Neural progenitor cell (in vitro differentiated cells): ENCODE measurements at regions not wholly inside any gene's neighbourhood (a gene's known extent, or its start where the extent isn't known, plus 50 kb on each side); places are given as distances from the start of the nearest gene placed in this dataset.

Source experiments
- DNase-seq: peaks from one replicate; pipeline ENCODE4 v3.0.0-alpha.2; 2016; ENCODE audit warnings: low spot score
- H2AFZ ChIP-seq: fragments of 200-600 bp; sonication (generic); replicated peaks from 2 replicates; pipeline ENCODE4 v1.6.1; 2016; ENCODE audit warnings: antibody characterized with exemption
- H3F3A ChIP-seq: fragments of 200-600 bp; sonication (generic); 2 replicates; pipeline ENCODE4 v1.6.1; 2016; ENCODE audit warnings: antibody characterized with exemption, low read depth
- H3K27ac ChIP-seq: fragments of 200-600 bp; sonication (generic); 2 replicates; pipeline ENCODE4 v1.5.1; 2016; ENCODE audit warnings: mild to moderate bottlenecking
- H3K27me3 ChIP-seq: fragments of 200-600 bp; sonication (generic); 2 replicates; pipeline ENCODE4 v1.6.1; 2016; ENCODE audit warnings: mild to moderate bottlenecking, moderate library complexity
- H3K36me3 ChIP-seq: fragments of 200-600 bp; sonication (generic); 2 replicates; pipeline ENCODE4 v1.5.1; 2016
- H3K4me1 ChIP-seq: fragments of 200-600 bp; sonication (generic); 2 replicates; pipeline ENCODE4 v1.6.1; 2016; ENCODE audit warnings: mixed run types
- H3K4me2 ChIP-seq: fragments of 200-600 bp; sonication (generic); 2 replicates; pipeline ENCODE4 v1.6.1; 2016
- H3K4me3 ChIP-seq: fragments of 200-600 bp; sonication (generic); 2 replicates; pipeline ENCODE4 v1.5.1; 2016
- H3K79me2 ChIP-seq: fragments of 200-600 bp; sonication (generic); 2 replicates; pipeline ENCODE4 v1.6.1; 2016; ENCODE audit warnings: low read depth
- H3K9ac ChIP-seq: fragments of 200-600 bp; sonication (generic); 2 replicates; pipeline ENCODE4 v1.6.1; 2016
- H3K9me3 ChIP-seq: fragments of 200-600 bp; sonication (generic); 2 replicates; pipeline ENCODE4 v1.5.1; 2016; ENCODE audit warnings: low read depth
- H4K20me1 ChIP-seq: fragments of 200-600 bp; sonication (generic); 2 replicates; pipeline ENCODE4 v1.6.1; 2016; ENCODE audit warnings: low read depth
- H3K27ac Mint-ChIP-seq: 3 replicates; pipeline ENCODE4 v1.8.0; 2021; ENCODE audit warnings: mixed read lengths
- H3K27me3 Mint-ChIP-seq: 2 replicates; pipeline ENCODE4 v1.8.0; 2022; ENCODE audit warnings: low read depth, mild to moderate bottlenecking, inconsistent platforms, moderate library complexity, mixed read lengths; ENCODE audit not compliant: insufficient read depth
- H3K36me3 Mint-ChIP-seq: 3 replicates; pipeline ENCODE4 v1.8.0; 2021; ENCODE audit warnings: mixed read lengths
- H3K4me1 Mint-ChIP-seq: 3 replicates; pipeline ENCODE4 v1.8.0; 2021; ENCODE audit warnings: mixed read lengths
- H3K4me3 Mint-ChIP-seq: 3 replicates; pipeline ENCODE4 v1.8.0; 2021; ENCODE audit warnings: mild to moderate bottlenecking, moderate library complexity, mixed read lengths
- H3K9me3 Mint-ChIP-seq: 3 replicates; pipeline ENCODE4 v1.8.0; 2020; ENCODE audit warnings: mixed read lengths
- EZH2 ChIP-seq: fragments of 200-600 bp; sonication (generic); IDR thresholded peaks from 2 replicates; pipeline ENCODE4 v1.6.1; 2017; ENCODE audit warnings: antibody characterized with exemption, mild to moderate bottlenecking, moderate library complexity
- EZH2phosphoT487 ChIP-seq: fragments of 200-600 bp; sonication (generic); IDR thresholded peaks from 2 replicates; pipeline ENCODE4 v1.6.1; 2017; ENCODE audit warnings: antibody characterized with exemption
- TF ChIP-seq, protein P1 (sequence below): fragments of 200-600 bp; sonication (generic); IDR thresholded peaks from 2 replicates; pipeline ENCODE4 v1.5.1; 2017; ENCODE audit warnings: antibody characterized with exemption, mild to moderate bottlenecking

DNA sequence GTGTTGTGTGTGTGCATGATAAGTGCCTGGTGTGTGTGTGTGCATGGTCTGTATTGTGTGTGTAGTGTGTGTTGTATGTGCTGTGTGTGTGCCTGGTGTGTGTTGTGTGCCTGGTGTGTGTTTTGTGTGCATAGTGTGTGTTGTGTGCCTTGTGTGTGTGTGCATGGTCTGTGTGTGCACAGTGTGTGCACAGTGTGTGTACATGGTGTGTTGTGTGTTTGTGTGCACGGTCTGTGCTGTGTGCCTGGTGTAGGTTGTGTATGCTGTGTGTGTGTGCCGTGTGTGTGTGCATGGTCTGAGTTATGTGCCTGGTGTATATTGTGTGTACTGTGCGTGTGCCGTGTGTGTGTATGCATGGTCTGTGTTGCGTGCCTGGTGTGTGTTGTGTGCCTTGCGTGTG, 403.0 kb upstream of the RNF32 start:
- DNase-seq, result no peak
- H3K9me3 ChIP-seq, result no peaks in the 10 kb centered on the region
- Mint-ChIP-seq H3K27me3 (no peaks in the 10 kb centered on the region), H3K4me3 (no peak overlapping the region), H3K36me3 (no peaks in the 10 kb centered on the region), H3K27ac (no peak overlapping the region), H3K9me3 (no peaks in the 10 kb centered on the region), H3K4me1 (no peaks in the 10 kb centered on the region)
- H2AFZ ChIP-seq, result no peak overlapping the region
- no peak overlapping the region for H3K4me3 ChIP-seq
- H3K4me2 ChIP-seq, result no peak overlapping the region
- H3K27me3 ChIP-seq, result no peaks in the 10 kb centered on the region
- H4K20me1 ChIP-seq, result no peaks in the 10 kb centered on the region
- no peak overlapping the region for H3K27ac ChIP-seq
- no peak overlapping the region for H3K9ac ChIP-seq
- no peaks in the 10 kb centered on the region for H3K79me2 ChIP-seq
- H3K4me1 ChIP-seq, result no peaks in the 10 kb centered on the region
- H3F3A ChIP-seq, result no peaks in the 10 kb centered on the region
- TF ChIP-seq, protein P1, sequence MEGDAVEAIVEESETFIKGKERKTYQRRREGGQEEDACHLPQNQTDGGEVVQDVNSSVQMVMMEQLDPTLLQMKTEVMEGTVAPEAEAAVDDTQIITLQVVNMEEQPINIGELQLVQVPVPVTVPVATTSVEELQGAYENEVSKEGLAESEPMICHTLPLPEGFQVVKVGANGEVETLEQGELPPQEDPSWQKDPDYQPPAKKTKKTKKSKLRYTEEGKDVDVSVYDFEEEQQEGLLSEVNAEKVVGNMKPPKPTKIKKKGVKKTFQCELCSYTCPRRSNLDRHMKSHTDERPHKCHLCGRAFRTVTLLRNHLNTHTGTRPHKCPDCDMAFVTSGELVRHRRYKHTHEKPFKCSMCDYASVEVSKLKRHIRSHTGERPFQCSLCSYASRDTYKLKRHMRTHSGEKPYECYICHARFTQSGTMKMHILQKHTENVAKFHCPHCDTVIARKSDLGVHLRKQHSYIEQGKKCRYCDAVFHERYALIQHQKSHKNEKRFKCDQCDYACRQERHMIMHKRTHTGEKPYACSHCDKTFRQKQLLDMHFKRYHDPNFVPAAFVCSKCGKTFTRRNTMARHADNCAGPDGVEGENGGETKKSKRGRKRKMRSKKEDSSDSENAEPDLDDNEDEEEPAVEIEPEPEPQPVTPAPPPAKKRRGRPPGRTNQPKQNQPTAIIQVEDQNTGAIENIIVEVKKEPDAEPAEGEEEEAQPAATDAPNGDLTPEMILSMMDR, result no peak
- TF ChIP-seq EZH2 (no peak), EZH2phosphoT487 (no peak)
- no peaks in the 10 kb centered on the region for H3K36me3 ChIP-seq

DNA sequence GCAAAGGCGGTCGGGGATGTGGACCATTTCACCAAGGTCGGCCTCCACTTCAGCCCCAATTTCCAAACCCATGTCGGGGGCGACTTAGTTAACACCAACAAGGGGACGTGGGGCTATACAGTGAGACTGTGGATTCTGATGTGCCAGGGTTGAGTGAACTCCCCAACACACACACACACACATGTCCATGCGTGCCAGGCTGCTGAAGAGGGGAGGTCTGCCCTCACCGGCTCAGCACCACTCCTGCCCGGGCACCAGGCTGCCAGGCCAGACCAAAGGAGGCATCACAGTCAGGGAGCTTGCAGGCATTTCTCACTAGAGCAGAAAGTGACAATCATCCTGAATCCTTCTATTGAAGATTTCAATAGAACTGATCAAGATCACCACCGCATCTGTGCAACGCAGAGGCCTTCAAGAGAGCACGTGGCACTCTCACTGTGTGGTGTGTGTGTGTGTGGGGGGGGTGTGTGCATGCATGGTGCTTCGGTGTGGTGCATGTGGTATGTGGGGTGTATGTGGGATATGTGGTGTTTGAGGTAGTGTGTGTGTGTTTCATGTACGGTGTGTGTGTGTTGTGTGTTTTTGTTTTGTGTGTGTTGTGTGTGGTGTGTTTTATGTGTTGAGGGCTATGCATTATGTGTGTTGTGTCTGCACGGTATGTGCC, 403.5 kb upstream of the RNF32 start:
- H3K9me3 Mint-ChIP-seq, result no peaks in the 10 kb centered on the region
- H3K4me3 ChIP-seq, result no peak overlapping the region
- peak overlapping the region; percentile 4 for H3K27ac Mint-ChIP-seq
- H3K4me1 ChIP-seq, result no peaks in the 10 kb centered on the region
- H2AFZ ChIP-seq, result no peak overlapping the region
- no peak for DNase-seq
- no peaks in the 10 kb centered on the region for H3F3A ChIP-seq
- no peaks in the 10 kb centered on the region for H4K20me1 ChIP-seq
- no peak overlapping the region for H3K4me2 ChIP-seq
- no peak overlapping the region for H3K9ac ChIP-seq
- H3K36me3 Mint-ChIP-seq, result no peaks in the 10 kb centered on the region
- no peaks in the 10 kb centered on the region for H3K9me3 ChIP-seq
- H3K27me3 Mint-ChIP-seq, result peaks cover 2% of the 10 kb centered on the region
- no peaks in the 10 kb centered on the region for H3K79me2 ChIP-seq
- no peaks in the 10 kb centered on the region for H3K36me3 ChIP-seq
- no peaks in the 10 kb centered on the region for H3K27me3 ChIP-seq
- no peak overlapping the region for H3K27ac ChIP-seq
- H3K4me1 Mint-ChIP-seq, result no peaks in the 10 kb centered on the region
- H3K4me3 Mint-ChIP-seq, result no peak overlapping the region
- TF ChIP-seq EZH2phosphoT487, result no peak
- TF ChIP-seq, protein P1, result no peak
- no peak for TF ChIP-seq EZH2

DNA sequence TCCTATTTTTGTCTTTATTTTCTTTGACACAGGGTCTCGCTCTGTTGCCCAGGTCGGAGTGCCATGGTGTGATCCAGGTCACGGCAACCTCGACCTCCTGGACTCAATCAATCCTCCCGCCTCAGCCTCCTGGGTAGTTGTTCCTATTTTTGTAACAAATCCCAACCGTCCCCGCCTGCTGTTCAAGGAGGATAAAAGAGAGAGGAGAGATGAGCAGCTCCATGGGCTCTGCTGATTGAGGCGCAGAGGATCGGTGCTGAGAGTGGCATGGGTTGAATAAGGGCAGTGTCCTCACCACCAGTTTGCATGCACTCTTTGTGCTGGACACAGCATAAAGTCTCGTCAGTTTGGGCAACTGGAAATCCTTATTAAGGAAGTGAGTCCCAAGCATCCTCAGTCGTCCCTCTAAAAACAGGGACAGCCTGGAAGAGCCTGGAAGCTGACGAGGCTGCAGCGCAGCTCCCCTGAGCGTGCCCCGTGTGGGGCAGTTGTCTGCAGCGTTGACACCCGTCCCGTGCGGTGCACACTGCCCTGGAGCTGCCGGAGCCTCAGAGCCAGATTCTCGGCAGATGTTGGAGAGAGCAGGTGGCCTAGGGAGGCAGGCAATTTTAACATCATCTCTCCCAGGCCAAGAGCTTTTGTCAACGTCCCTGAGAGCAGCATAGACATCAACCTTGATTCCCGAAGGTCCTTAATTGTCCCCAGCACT, 404.2 kb upstream of the RNF32 start:
- H3K4me1 Mint-ChIP-seq, result no peaks in the 10 kb centered on the region
- Histone ChIP-seq H2AFZ (no peak overlapping the region), H3K4me2 (no peak overlapping the region), H3K4me1 (no peaks in the 10 kb centered on the region), H3K27me3 (no peaks in the 10 kb centered on the region), H3K4me3 (no peak overlapping the region), H3K27ac (no peak overlapping the region), H3K9me3 (no peaks in the 10 kb centered on the region), H3K79me2 (no peaks in the 10 kb centered on the region), H3K36me3 (no peaks in the 10 kb centered on the region), H3F3A (no peaks in the 10 kb centered on the region), H4K20me1 (no peaks in the 10 kb centered on the region), H3K9ac (no peak overlapping the region)
- no peak for TF ChIP-seq EZH2
- no peak for TF ChIP-seq EZH2phosphoT487
- TF ChIP-seq, protein P1, result no peak
- peaks cover 2% of the 10 kb centered on the region for H3K27me3 Mint-ChIP-seq
- no peaks in the 10 kb centered on the region for H3K9me3 Mint-ChIP-seq
- no peak for DNase-seq
- H3K36me3 Mint-ChIP-seq, result no peaks in the 10 kb centered on the region
- H3K27ac Mint-ChIP-seq, result no peak overlapping the region
- H3K4me3 Mint-ChIP-seq, result no peak overlapping the region
